ENCODE measurements at regions not wholly inside any gene's neighbourhood (a gene's known extent, or its start where the extent isn't known, plus 50 kb on each side); places are given as distances from the start of the nearest gene placed in this dataset.
"Not testable (repeated sequence)": the region's sequence is repeated elsewhere in the genome, so short reads cannot be mapped to it uniquely, and the experiment has no call there.

- DNase-seq (ENCODE audit: low read depth), result peak; percentile 24
- no peak overlapping the region for H3K4me3 ChIP-seq (ENCODE audit: low read length)
- TF ChIP-seq CTCF (IDR thresholded peaks at IDR 0.05; ENCODE audit: insufficient read depth, low read depth, low read length, missing control alignments), result no peak
Measured at GRCh38 chr9:34884747-34885189, 73.3 kb upstream of the PHF24 start.

DNA sequence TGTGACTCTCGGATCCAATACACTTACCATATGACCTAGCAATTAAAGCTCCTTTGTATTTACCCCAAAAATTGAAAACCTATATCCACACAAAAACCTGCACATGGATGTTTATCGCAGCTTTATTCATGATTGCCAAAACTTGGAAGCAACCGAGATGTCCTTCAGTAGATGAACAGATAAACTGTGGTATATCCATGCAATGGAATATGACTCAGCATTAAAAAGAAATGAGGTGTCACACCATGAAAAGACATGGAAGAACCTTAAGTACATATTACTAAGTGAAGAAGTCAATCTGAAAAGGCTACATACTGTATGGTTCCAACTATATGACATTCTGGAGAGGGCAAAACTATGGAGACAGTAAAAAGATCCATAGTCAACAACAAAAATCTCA is 82.0 kb upstream of the PHF24 start:
- H3K4me3 ChIP-seq (ENCODE audit: low read length), result no peak overlapping the region
- peak; percentile 18 for DNase-seq (ENCODE audit: low read depth)
- no peak for TF ChIP-seq CTCF (IDR thresholded peaks at IDR 0.05; ENCODE audit: insufficient read depth, low read depth, low read length, missing control alignments)

DNA sequence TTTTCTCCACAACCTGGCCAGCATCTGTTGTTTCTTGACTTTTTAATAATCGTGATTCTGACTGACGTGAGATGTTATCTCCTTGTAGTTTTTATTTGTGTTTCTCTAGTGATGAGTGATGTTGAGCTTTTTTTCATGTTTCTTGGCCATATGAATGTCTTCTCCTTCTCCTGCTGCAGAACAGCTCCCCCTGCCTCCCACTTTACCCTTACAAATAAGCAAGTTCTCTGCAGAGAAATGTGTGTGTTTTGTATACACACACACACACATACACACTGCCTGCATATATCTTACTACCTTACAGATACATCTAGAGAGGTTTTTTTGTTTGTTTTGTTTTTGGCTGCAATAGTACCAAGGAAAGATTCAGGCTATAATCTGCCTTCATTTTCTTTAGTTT is 88.7 kb upstream of the PHF24 start:
- DNase-seq (ENCODE audit: low read depth), result peak; percentile 75
- no peak overlapping the region for H3K4me3 ChIP-seq (ENCODE audit: low read length)
- TF ChIP-seq CTCF (IDR thresholded peaks at IDR 0.05; ENCODE audit: insufficient read depth, low read depth, low read length, missing control alignments), result peak; percentile 62

DNA sequence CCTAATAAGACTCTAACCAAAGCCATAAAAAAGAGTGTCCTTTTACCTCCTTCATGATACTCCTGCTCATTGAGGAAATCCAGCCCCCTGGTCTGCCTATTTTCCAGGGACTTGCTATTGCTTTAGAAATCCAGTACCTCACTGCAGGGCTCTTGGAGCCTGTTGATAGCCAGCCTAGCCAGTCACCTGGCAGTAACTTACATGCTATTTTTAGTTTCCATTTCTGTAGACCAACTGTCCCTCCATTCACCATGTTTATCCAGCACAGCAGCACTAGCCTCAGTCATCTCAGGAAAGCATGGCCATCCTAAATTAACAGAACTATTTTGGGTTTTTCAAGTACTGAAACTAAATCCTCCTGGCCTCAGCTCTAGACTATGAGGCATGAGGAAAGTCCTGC is 91.5 kb upstream of the PHF24 start:
- no peak for TF ChIP-seq CTCF (IDR thresholded peaks at IDR 0.05; ENCODE audit: insufficient read depth, low read depth, low read length, missing control alignments)
- H3K4me3 ChIP-seq (ENCODE audit: low read length), result no peak overlapping the region
- DNase-seq (ENCODE audit: low read depth), result no peak

GRCh38 chr9:34863426-34863825 is 94.7 kb upstream of the PHF24 start:
- peak; percentile 55 for DNase-seq (ENCODE audit: low read depth)
- TF ChIP-seq CTCF (IDR thresholded peaks at IDR 0.05; ENCODE audit: insufficient read depth, low read depth, low read length, missing control alignments), result no peak
- H3K4me3 ChIP-seq (ENCODE audit: low read length), result no peak overlapping the region

DNA sequence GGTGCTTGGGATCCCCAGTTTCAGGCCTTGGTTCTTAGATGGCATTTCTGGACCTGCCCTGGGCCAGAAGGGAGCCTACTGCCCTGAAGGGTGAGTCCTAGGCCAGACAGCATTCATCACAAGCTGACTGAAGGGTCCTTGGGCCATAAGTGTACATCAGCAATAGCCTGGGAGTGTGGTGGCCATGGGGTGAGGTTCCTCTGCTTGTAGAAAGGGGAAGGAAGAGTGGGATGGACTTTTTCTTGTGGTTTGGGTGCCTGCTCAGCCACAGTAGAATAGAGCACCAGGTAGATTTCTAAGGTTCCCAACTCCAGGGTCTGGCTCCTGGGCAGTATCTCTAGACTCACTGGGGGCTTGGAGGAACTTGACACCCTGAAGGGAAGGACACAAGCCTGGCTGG is 95.2 kb upstream of the PHF24 start:
- TF ChIP-seq CTCF (IDR thresholded peaks at IDR 0.05; ENCODE audit: insufficient read depth, low read depth, low read length, missing control alignments), result no peak
- H3K4me3 ChIP-seq (ENCODE audit: low read length), result no peak overlapping the region
- no peak for DNase-seq (ENCODE audit: low read depth)

GRCh38 chr9:34862043-34862442 is 96.0 kb upstream of the PHF24 start:
- no peak overlapping the region for H3K4me3 ChIP-seq (ENCODE audit: low read length)
- no peak for TF ChIP-seq CTCF (IDR thresholded peaks at IDR 0.05; ENCODE audit: insufficient read depth, low read depth, low read length, missing control alignments)
- no peak for DNase-seq (ENCODE audit: low read depth)

GRCh38 chr9:34855016-34855415 is 103.1 kb upstream of the PHF24 start:
- not testable (repeated sequence) for DNase-seq (ENCODE audit: low read depth); H3K4me3 ChIP-seq (ENCODE audit: low read length)
